Lung (tissue), 11 donors: ENCODE measurements at regions not wholly inside any gene's neighbourhood (a gene's known extent, or its start where the extent isn't known, plus 50 kb on each side); places are given as distances from the start of the nearest gene placed in this dataset.
A peak's percentile ranks its signal among the peaks of the same experiment; 100 is the strongest.

Experiments
- ATAC-seq: fragments of 200-7000 bp; cut with Tn5 transposase; one replicate; pipeline ENCODE4 v1.9.1; 2020; ENCODE audit warnings: moderate number of reproducible peaks; ENCODE audit not compliant: insufficient read depth, low FRiP score
- DNase-seq, 3 donors: peaks; one replicate each; pipeline ENCODE4 v3.0.0-alpha.2; 2013 to 2017
- H3K27ac ChIP-seq, 2 donors: one replicate each; pipeline ENCODE4 v1.5.1; 2013; ENCODE audit warnings: mild to moderate bottlenecking in 2 of 2, moderate library complexity in 2 of 2, control low read depth in 1 of 2, inconsistent platforms in 1 of 2, low read depth in 1 of 2, low read length in 1 of 2
- H3K27me3 ChIP-seq, 3 donors: one replicate each; pipeline ENCODE4 v1.5.1; 2013; ENCODE audit warnings: low read length in 2 of 3; ENCODE audit not compliant: control insufficient read depth in 3 of 3, insufficient read depth in 3 of 3
- H3K36me3 ChIP-seq, 4 donors: one replicate each; pipeline ENCODE4 v1.5.1; 2013; ENCODE audit warnings: low read length in 4 of 4, mild to moderate bottlenecking in 1 of 4, moderate library complexity in 1 of 4; ENCODE audit not compliant: control insufficient read depth in 4 of 4, insufficient read depth in 4 of 4
- H3K4me1 ChIP-seq, 5 donors: one replicate each; pipeline ENCODE4 v1.5.1; 2013; ENCODE audit warnings: low read length in 5 of 5, mild to moderate bottlenecking in 2 of 5, moderate library complexity in 1 of 5; ENCODE audit not compliant: control insufficient read depth in 5 of 5, insufficient read depth in 5 of 5
- H3K4me3 ChIP-seq: one replicate; pipeline ENCODE4 v1.5.1; 2013; ENCODE audit warnings: mild to moderate bottlenecking, control low read depth, moderate library complexity
- H3K9ac ChIP-seq, 2 donors: one replicate each; pipeline ENCODE4 v1.5.1; 2013; ENCODE audit warnings: low read length in 2 of 2, control low read depth in 1 of 2; ENCODE audit not compliant: insufficient read depth in 1 of 2
- H3K9me3 ChIP-seq, 4 donors: one replicate each; pipeline ENCODE4 v1.5.1; 2013; ENCODE audit warnings: low read length in 3 of 4, mild to moderate bottlenecking in 1 of 4, moderate library complexity in 1 of 4; ENCODE audit not compliant: control insufficient read depth in 4 of 4, insufficient read depth in 3 of 4
- CTCF ChIP-seq: IDR thresholded peaks from 2 replicates; pipeline ENCODE4 v1.5.1; 2012; ENCODE audit warnings: mild to moderate bottlenecking; ENCODE audit errors: control extremely low read depth, extremely low read depth
- WGBS, 2 donors: extraction: QIAGEN DNeasy Blood & Tissue Kit; methylation state at CpG; one replicate each; pipeline ENCODE4 v1.1.7; 2013; 5-methylcytosine and 5-hydroxymethylcytosine counted together
- donor health status: control.
- donor health status: control.
- donor health status: Bipolar disorder and iron deficiency.
- donor health status: healthy.
- donor health status: DM: yes; HTN: yes; CAD: no.

- peaks cover 0 to 4% (median 0%) of the 10 kb centered on the region in 5 donors for H3K4me1 ChIP-seq
- no peak overlapping the region for H3K4me3 ChIP-seq
- no peaks in the 10 kb centered on the region for H3K27me3 ChIP-seq
- ATAC-seq, result no peak
- WGBS, 2 donors, result 91 to 93% methylated on average over 2 of the region's 2 CpGs
- no peak overlapping the region for H3K9ac ChIP-seq
- H3K36me3 ChIP-seq, result no peaks in the 10 kb centered on the region
- H3K9me3 ChIP-seq, result no peaks in the 10 kb centered on the region
- DNase-seq, result no peak
- TF ChIP-seq CTCF, result no peak
- no peak overlapping the region for H3K27ac ChIP-seq
Measured at GRCh38 chr13:106225126-106225525, 310.3 kb downstream of the EFNB2 start.

DNA sequence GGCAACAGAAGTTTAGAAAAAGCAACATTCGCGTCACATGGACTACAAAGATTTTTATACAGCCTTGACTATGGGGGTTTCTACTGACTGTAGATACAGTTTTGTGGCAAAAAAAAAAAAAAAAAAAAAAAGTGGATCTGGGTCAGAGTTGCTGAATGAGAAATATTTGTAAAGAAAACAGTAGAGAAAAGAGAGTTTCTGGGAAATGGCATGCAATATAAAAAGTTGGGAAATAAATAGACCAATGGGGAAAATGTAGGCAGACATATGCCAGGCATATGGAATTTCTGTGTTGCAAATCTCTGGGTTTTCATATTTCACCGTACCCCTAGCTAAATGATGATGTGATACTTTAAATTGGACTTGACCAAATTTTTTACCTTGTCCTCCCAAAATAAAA is 315.3 kb downstream of the EFNB2 start:
- Histone ChIP-seq H3K4me3 (no peak overlapping the region), H3K4me1 (peaks cover 0 to 4% (median 0%) of the 10 kb centered on the region in 5 donors), H3K9me3 (no peaks in the 10 kb centered on the region), H3K27ac (no peak overlapping the region), H3K9ac (no peak overlapping the region), H3K36me3 (no peaks in the 10 kb centered on the region), H3K27me3 (no peaks in the 10 kb centered on the region)
- TF ChIP-seq CTCF, result no peak
- DNase-seq (no peak), ATAC-seq (no peak)
- WGBS, 2 donors, result 91 to 94% methylated on average over 3 of the region's 3 CpGs

- Histone ChIP-seq H3K27ac (no peak overlapping the region), H3K27me3 (no peaks in the 10 kb centered on the region), H3K36me3 (no peaks in the 10 kb centered on the region), H3K4me3 (no peak overlapping the region), H3K9ac (no peak overlapping the region), H3K4me1 (peaks cover 0 to 10% (median 0%) of the 10 kb centered on the region in 5 donors), H3K9me3 (no peaks in the 10 kb centered on the region)
- ATAC-seq (no peak), DNase-seq (peak in 2 of 3 donors; percentile 31 to 48)
- TF ChIP-seq CTCF, result no peak
- 90 to 94% methylated on average over 16 to 18 of the region's 18 CpGs for WGBS, 2 donors
Measured at GRCh38 chr13:106213028-106213757, 322.3 kb downstream of the EFNB2 start.
